B cell (primary cell): ENCODE measurements at regions not wholly inside any gene's neighbourhood (a gene's known extent, or its start where the extent isn't known, plus 50 kb on each side); places are given as distances from the start of the nearest gene placed in this dataset.

Experiments
- ATAC-seq: fragments of 200-7000 bp; cut with Tn5 transposase; one replicate; pipeline ENCODE4 v1.10.0; 2021; ENCODE audit warnings: low read depth, mild to moderate bottlenecking, moderate number of reproducible peaks, moderate library complexity
- CTCF ChIA-PET: fragments of 350-600 bp; sonication (Branson Sonifier 250); formaldehyde crosslinking; loops from one replicate; lab custom pipeline; 2021; ENCODE audit warnings: antibody characterized with exemption, inconsistent platforms; lab: Charles Lee
- POLR2A ChIA-PET: fragments of 350-600 bp; sonication (Branson Sonifier 250); formaldehyde crosslinking; loops from one replicate; lab custom pipeline; 2021; ENCODE audit warnings: antibody characterized with exemption; lab: Charles Lee
- DNase-seq: peaks from one replicate; pipeline ENCODE4 v3.0.0; 2013
- H2AFZ ChIP-seq: 2 replicates; pipeline ENCODE4 v1.6.1; 2012; ENCODE audit warnings: mild to moderate bottlenecking, low read depth, low read length; ENCODE audit not compliant: insufficient read depth, poor library complexity, severe bottlenecking
- H3K27ac ChIP-seq, 2 donors: 1 replicate in 1 of 2; 2 replicates in 1 of 2; pipeline ENCODE4 v1.5.1; 2012 to 2013; ENCODE audit warnings: low read length in 2 of 2, mild to moderate bottlenecking in 2 of 2, moderate library complexity in 1 of 2
- H3K27me3 ChIP-seq, 4 experiments: fragments of 200-600 bp in 1 of 4; sonication (generic) in 1 of 4; replicated peaks in 1 of 4; 1 replicate in 2 of 4; 2 replicates in 2 of 4; pipeline versions ENCODE4 v1.6.1 to v1.7.0; 2013 to 2016; ENCODE audit warnings: low read length in 3 of 4, mild to moderate bottlenecking in 2 of 4, mixed read lengths in 1 of 4, moderate library complexity in 1 of 4; ENCODE audit not compliant: insufficient read depth in 4 of 4, control insufficient read depth in 3 of 4; ENCODE audit errors: control extremely low read depth in 1 of 4
- H3K36me3 ChIP-seq, 2 experiments: replicated peaks in 1 of 2; 1 replicate in 1 of 2; 2 replicates in 1 of 2; pipeline versions ENCODE4 v1.6.1 to v1.7.1; 2013; ENCODE audit warnings: low read length in 1 of 2; ENCODE audit not compliant: insufficient read depth in 2 of 2, control insufficient read depth in 1 of 2; ENCODE audit errors: control extremely low read depth in 1 of 2, extremely low read depth in 1 of 2
- H3K4me1 ChIP-seq, 2 donors: fragments of 200-600 bp in 1 of 2; sonication (generic) in 1 of 2; 1 replicate in 1 of 2; 2 replicates in 1 of 2; pipeline versions ENCODE4 v1.5.1 to v1.6.1; 2013 to 2017; ENCODE audit warnings: low read length in 2 of 2; ENCODE audit not compliant: control insufficient read depth in 2 of 2, insufficient read depth in 2 of 2
- H3K4me2 ChIP-seq: replicated peaks from 2 replicates; pipeline ENCODE3; 2012; ENCODE audit warnings: mild to moderate bottlenecking, low read depth, low read length; ENCODE audit not compliant: poor library complexity, severe bottlenecking
- H3K4me3 ChIP-seq, 5 experiments: fragments of 200-600 bp in 1 of 5; sonication (generic) in 1 of 5; 1 replicate in 3 of 5; 2 replicates in 2 of 5; pipeline versions ENCODE4 v1.5.1 to v1.7.0; 2011 to 2016; ENCODE audit warnings: low read length in 4 of 5, mild to moderate bottlenecking in 4 of 5, low read depth in 2 of 5, control low read depth in 1 of 5, moderate library complexity in 1 of 5; ENCODE audit not compliant: insufficient read depth in 1 of 5; ENCODE audit errors: control extremely low read depth in 1 of 5, extremely low read depth in 1 of 5
- H3K79me2 ChIP-seq: fragments of 200-600 bp; sonication (generic); one replicate; pipeline ENCODE4 v1.6.0; 2016; ENCODE audit warnings: low read length; ENCODE audit not compliant: control insufficient read depth, insufficient read depth
- H3K9ac ChIP-seq: fragments of 200-600 bp; sonication (generic); 2 replicates; pipeline ENCODE4 v1.6.1; 2017; ENCODE audit warnings: mild to moderate bottlenecking, low read length, moderate library complexity
- H3K9me3 ChIP-seq, 3 donors: one replicate each; pipeline versions ENCODE4 v1.6.1 to v1.7.1; 2013; ENCODE audit warnings: low read length in 2 of 3; ENCODE audit not compliant: control insufficient read depth in 2 of 3, insufficient read depth in 1 of 3; ENCODE audit errors: control extremely low read depth in 1 of 3
- H4K20me1 ChIP-seq: 2 replicates; pipeline ENCODE4 v1.6.0; 2012; ENCODE audit warnings: mild to moderate bottlenecking, low read length; ENCODE audit not compliant: insufficient read depth, control insufficient read depth, poor library complexity, severe bottlenecking
- H3K27ac Mint-ChIP-seq: one replicate; pipeline ENCODE4 v1.8.0; 2021; ENCODE audit warnings: mixed read lengths
- H3K27me3 Mint-ChIP-seq: one replicate; pipeline ENCODE4 v1.8.0; 2021; ENCODE audit warnings: mixed read lengths
- H3K4me1 Mint-ChIP-seq: one replicate; pipeline ENCODE4 v1.8.0; 2021; ENCODE audit warnings: mixed read lengths
- H3K4me3 Mint-ChIP-seq: one replicate; pipeline ENCODE4 v1.8.0; 2021; ENCODE audit warnings: mixed read lengths
- H3K9me3 Mint-ChIP-seq: one replicate; pipeline ENCODE4 v1.8.0; 2022; ENCODE audit warnings: mixed read lengths; ENCODE audit not compliant: insufficient read depth
- EZH2 ChIP-seq: IDR thresholded peaks from 2 replicates; pipeline ENCODE4 v1.6.1; 2012; ENCODE audit warnings: borderline replicate concordance, low read depth, mild to moderate bottlenecking, moderate library complexity, low read length; ENCODE audit not compliant: insufficient read depth, poor library complexity, severe bottlenecking
- WGBS: methylation state at CpG from one replicate; pipeline ENCODE4 v1.1.5; 2013; ENCODE audit warnings: missing lambda C conversion rate; ENCODE audit not compliant: insufficient coverage; 5-methylcytosine and 5-hydroxymethylcytosine counted together
- intact Hi-C: fragments of 100-400 bp; cut with micrococcal nuclease; formaldehyde crosslinking; loops from one replicate; pipeline ENCODE4 v1.10.0; 2022
- TF ChIP-seq, protein P1 (sequence below): fragments of 200-600 bp; IDR thresholded peaks from one replicate; pipeline ENCODE4 v1.8.0; 2022; ENCODE audit warnings: antibody characterized with exemption, mild to moderate bottlenecking

- Histone ChIP-seq H3K4me1 (no peaks in the 10 kb centered on the region), H3K79me2 (no peaks in the 10 kb centered on the region), H3K9ac (no peak overlapping the region), H3K9me3 (peaks cover 1 to 13% (median 8%) of the 10 kb centered on the region in 3 donors), H4K20me1 (no peaks in the 10 kb centered on the region), H3K36me3 (no peaks in the 10 kb centered on the region), H3K4me2 (no peak overlapping the region), H2AFZ (no peak overlapping the region), H3K27ac (no peak overlapping the region), H3K4me3 (no peak overlapping the region), H3K27me3 (no peaks in the 10 kb centered on the region)
- DNase-seq (no peak), ATAC-seq (no peak)
- CTCF ChIA-PET = interaction anchor here (0.7 kb wide), 1 partner anchor 960 kb away, joined by 3 read pairs; no protein-coding TSS in a partner anchor
- H3K27ac Mint-ChIP-seq = no peak overlapping the region
- TF ChIP-seq EZH2 = no peak
- TF ChIP-seq, protein P1, sequence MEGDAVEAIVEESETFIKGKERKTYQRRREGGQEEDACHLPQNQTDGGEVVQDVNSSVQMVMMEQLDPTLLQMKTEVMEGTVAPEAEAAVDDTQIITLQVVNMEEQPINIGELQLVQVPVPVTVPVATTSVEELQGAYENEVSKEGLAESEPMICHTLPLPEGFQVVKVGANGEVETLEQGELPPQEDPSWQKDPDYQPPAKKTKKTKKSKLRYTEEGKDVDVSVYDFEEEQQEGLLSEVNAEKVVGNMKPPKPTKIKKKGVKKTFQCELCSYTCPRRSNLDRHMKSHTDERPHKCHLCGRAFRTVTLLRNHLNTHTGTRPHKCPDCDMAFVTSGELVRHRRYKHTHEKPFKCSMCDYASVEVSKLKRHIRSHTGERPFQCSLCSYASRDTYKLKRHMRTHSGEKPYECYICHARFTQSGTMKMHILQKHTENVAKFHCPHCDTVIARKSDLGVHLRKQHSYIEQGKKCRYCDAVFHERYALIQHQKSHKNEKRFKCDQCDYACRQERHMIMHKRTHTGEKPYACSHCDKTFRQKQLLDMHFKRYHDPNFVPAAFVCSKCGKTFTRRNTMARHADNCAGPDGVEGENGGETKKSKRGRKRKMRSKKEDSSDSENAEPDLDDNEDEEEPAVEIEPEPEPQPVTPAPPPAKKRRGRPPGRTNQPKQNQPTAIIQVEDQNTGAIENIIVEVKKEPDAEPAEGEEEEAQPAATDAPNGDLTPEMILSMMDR = no peak
- H3K4me3 Mint-ChIP-seq = no peak overlapping the region
- no peaks in the 10 kb centered on the region for H3K4me1 Mint-ChIP-seq
- peaks cover 3% of the 10 kb centered on the region for H3K9me3 Mint-ChIP-seq
- POLR2A ChIA-PET = no interaction called here
- no CpG with 5 or more reads among the region's 1 CpG for WGBS
- intact Hi-C loops = no loop called here
- H3K27me3 Mint-ChIP-seq = no peaks in the 10 kb centered on the region
Measured at GRCh38 chr12:68387338-68387737, 55.2 kb upstream of the MDM1 start.

DNA sequence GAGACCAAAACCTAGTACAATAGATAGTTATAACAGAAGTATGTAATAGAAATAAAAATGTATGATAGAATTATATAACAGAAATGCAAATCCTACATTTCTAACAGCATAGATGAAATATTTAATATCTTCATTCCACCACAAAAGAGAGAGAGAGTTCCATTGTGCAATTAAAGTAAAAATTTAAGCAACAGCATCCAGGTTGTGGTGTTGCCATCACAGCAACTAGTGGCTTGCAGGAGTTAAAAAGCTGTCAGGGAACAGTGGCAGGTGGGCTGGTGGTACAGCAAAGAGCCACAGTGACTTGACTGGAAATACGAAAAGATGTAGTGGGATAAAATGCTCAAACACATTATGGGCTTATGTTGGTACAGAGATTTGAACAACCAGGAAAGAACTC lies 57.1 kb upstream of the MDM1 start:
- H2AFZ ChIP-seq = no peak overlapping the region
- WGBS = no CpG with 5 or more reads among the region's 1 CpG
- peaks cover 3% of the 10 kb centered on the region for H3K9me3 Mint-ChIP-seq

More for the DNA sequence above, 57.1 kb upstream of the MDM1 start:
- no peak overlapping the region for H3K9ac ChIP-seq
- H3K4me1 ChIP-seq = no peaks in the 10 kb centered on the region
- Mint-ChIP-seq H3K4me1 (no peaks in the 10 kb centered on the region), H3K4me3 (no peak overlapping the region), H3K27ac (no peak overlapping the region), H3K27me3 (no peaks in the 10 kb centered on the region)
- H3K27me3 ChIP-seq = no peaks in the 10 kb centered on the region
- no peak overlapping the region for H3K4me3 ChIP-seq
- no peaks in the 10 kb centered on the region for H4K20me1 ChIP-seq
- H3K36me3 ChIP-seq = no peaks in the 10 kb centered on the region
- no peak for ATAC-seq
- no peak overlapping the region for H3K27ac ChIP-seq
- DNase-seq = no peak
- no peak overlapping the region for H3K4me2 ChIP-seq
- intact Hi-C loops = no loop called here
- peaks cover 1 to 13% (median 8%) of the 10 kb centered on the region in 3 donors for H3K9me3 ChIP-seq
- TF ChIP-seq, protein P1 = no peak
- no peak for TF ChIP-seq EZH2
- H3K79me2 ChIP-seq = no peaks in the 10 kb centered on the region
- ChIA-PET CTCF (no interaction called here), POLR2A (no interaction called here)
